GM04504 (cell line): ENCODE measurements at regions not wholly inside any gene's neighbourhood (a gene's known extent, or its start where the extent isn't known, plus 50 kb on each side); places are given as distances from the start of the nearest gene placed in this dataset.
"Not testable (repeated sequence)": the region's sequence is repeated elsewhere in the genome, so short reads cannot be mapped to it uniquely, and the experiment has no call there.

Experiments
- DNase-seq: peaks from one replicate; pipeline ENCODE4 v3.0.0-alpha.2; 2012; ENCODE audit warnings: low read depth

- DNase-seq = no peak
Measured at GRCh38 chr7:92915348-92915747, 79.0 kb upstream of the CDK6 start.

GRCh38 chr7:92914645-92915044, 78.3 kb upstream of the CDK6 start:
- DNase-seq = no peak

GRCh38 chr7:92913849-92914248, 77.5 kb upstream of the CDK6 start:
- no peak for DNase-seq

- no peak for DNase-seq
Measured at GRCh38 chr7:92910976-92911375, 74.6 kb upstream of the CDK6 start.

- no peak for DNase-seq
Measured at GRCh38 chr7:92909686-92910475, 73.5 kb upstream of the CDK6 start.

GRCh38 chr7:92904244-92905131, 68.1 kb upstream of the CDK6 start:
- peak; percentile 84 for DNase-seq

- DNase-seq = no peak
Measured at GRCh38 chr7:92898798-92899197, 62.4 kb upstream of the CDK6 start.

GRCh38 chr7:92894857-92895256, 58.5 kb upstream of the CDK6 start:
- DNase-seq = not testable (repeated sequence)

GRCh38 chr7:92889081-92889480, 52.7 kb upstream of the CDK6 start:
- DNase-seq = no peak
